GM19438 (cell line): ENCODE measurements at regions not wholly inside any gene's neighbourhood (a gene's known extent, or its start where the extent isn't known, plus 50 kb on each side); places are given as distances from the start of the nearest gene placed in this dataset.
"Not testable (repeated sequence)": the region's sequence is repeated elsewhere in the genome, so short reads cannot be mapped to it uniquely, and the experiment has no call there.

ENCODE experiments used
- ATAC-seq: cut with Tn5 transposase; IDR thresholded peaks from one replicate; pipeline ENCODE4 v1.9.1; 2021; ENCODE audit warnings: low read depth; ENCODE audit not compliant: unreplicated experiment

DNA sequence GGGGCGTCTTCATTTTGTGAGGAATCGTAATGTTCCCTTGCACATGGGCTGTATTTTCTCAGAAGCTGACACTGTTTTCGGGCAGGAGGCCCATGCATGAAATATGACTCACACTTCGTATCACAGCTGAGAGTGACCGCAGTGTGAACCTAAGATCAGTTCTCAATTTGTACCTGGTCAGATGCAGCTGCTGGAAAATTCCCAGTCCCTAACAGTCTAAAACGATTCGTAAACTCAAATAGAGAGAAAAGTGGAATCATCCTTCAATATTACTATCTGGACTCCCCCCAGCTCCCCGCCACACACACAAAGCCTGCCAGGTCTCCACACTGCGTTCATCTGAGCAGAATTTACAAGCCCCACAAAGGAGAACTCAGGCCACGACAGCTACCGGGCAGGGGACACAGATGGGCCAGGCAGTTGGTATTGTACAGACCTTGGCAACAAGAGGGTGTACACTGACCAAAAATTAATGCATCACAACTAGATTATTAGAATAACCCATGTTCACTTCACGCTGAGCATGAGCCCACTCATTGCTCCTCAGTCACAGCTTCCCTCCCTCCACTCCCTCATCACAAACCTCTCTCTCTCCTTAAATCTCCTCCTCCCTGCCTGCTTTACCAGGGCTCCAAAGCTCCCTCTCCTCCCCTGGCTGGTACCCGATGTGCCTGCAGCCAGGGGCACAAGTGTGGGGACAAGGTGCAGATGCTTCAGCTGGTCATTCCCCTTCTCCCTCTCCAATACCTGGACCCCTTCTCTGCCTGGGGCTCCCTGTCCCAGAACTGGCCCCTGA is 488.4 kb downstream of the PREX1 start:
- no peak for ATAC-seq

DNA sequence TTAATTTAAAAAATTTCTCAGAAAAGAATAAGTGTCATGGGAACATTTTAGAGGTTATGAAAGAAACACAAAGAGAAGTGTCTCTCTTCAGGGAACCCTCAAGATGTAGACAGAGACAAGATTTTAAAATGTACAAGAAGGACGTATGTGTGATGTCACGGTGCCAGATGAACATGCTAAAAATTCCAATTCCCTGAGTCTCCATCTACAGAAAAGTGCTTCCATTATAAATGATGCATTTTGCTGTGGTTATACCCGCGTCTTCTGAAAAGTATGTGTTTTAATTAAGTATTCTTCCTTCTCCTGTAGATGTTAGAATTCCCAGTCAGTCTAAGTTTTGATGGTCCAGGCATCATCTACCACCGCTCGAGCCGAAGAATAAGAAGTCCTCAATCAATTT is 489.1 kb downstream of the PREX1 start:
- ATAC-seq: no peak

DNA sequence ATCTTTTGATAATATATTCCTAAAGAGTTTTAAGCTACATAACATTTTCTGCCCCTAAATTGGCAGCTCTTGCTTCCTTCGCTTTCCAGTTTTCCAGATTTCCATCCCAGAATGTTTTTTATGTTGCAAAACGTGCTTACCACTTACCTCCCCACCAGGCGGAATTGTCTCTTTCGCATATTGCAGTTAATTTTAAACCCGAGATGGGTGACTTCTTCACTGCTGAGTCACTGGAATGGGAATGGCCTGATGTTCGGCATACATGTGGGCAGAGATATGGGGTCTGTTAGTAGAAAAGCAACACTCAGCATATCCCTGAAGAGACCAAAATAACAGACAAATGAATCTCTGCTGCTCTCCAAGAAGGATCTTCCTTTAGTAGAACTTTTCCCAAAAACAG is 491.2 kb downstream of the PREX1 start:
- ATAC-seq: no peak

DNA sequence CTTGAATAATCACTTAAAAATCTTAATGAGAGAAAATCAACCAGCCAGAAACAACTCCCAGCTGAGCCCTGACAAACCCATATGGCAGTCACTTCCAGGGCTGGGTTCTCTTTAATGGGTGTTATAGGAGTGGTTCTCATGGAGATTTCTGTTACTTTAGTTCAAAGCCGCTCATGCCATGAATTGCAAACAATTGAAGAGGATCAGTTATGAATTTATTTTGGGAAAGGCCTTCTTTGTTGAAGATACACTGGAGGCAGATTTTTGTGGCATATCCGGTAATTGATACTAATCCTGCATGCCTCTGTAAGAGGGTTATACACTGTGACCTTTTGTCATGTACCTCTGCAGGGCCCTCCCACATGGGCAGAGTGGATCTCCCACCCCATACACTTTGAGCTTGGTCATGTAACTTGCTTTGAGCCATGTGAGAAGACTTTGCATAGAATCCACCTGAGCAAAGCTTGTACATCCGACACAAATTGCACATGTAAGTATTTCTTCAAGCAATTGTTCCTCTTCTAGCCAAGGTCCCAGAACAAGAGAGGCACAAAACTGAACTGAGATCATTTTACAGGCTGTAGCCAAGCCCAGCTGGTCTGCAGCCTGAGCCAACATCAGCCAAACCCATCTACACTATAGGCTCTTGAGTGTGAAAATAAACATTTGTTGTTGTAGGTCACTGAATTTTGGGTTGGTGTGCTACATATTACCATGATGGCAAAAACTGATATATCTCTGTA is 492.3 kb downstream of the PREX1 start:
- ATAC-seq: no peak

DNA sequence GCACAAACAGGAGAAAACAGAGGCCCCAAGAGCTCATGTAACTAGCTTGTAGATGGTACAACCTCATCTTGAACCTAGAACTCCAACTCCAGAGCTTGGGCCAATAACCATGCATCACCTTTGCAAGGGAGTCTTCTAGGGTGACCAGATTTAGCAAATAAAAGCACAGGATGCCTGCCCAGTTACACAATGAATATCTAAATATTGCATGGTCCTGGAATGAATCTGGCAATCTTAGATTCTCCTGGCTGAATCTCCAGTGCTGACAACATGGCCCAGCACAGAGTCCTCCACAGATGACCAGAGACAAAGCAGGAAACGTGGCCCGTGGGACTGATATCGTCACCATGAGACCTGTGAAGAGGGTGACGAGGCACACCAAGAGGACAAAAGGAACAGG is 494.1 kb downstream of the PREX1 start:
- ATAC-seq: no peak

DNA sequence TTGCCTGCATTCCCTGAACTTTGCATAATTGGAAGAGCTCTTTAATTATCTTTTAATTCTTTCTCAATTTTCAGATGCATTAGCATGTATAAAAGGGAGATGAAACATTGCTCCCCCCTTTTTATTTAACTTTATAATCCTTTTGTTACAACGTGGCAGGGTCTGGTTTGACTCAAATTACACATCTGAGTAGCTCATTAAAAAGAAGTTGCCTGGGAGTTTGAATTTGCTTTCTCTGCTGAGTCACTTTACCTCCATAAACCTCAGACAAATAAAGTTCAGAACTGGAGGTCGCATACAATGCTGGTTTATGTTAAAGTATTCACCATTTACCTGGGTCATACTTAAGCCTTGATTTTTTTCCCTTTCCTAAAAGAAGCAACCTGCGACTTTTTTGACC is 495.2 kb downstream of the PREX1 start:
- ATAC-seq: no peak

DNA sequence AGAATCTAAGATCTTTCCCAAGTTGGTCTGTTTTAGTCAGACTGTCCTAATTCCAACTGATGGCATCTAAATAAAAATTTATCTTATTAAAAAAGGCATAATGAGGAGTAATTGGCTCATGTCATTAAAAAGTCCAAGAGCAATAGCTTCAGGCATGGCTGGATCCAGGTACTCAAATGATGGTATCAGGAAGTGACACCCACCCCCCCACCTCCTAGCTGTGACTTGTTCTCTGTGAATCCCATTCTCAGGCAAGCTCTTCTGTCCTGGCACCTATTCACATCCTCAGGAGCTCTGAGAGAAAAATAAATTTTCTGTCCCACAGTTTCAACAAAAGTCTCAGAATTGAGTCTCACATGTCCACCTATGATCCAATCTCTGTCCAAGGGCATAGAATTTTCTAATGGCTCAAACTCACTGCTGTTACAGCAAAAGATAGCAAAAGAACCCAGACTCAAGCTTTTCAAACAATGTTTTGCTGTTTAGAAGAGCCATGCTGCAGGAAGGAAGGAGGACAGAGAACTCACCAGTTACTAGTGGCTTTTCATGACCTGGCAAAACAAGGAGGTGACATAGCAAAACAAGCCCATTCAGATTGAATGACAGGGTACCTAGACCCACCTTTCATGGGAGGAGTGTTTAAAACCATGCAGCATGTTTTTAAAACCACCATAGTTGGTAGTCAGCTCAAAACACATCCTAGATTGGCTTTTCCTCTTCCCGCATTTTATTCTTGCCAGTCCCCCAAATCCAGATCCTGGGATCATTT is 496.1 kb downstream of the PREX1 start:
- no peak for ATAC-seq

DNA sequence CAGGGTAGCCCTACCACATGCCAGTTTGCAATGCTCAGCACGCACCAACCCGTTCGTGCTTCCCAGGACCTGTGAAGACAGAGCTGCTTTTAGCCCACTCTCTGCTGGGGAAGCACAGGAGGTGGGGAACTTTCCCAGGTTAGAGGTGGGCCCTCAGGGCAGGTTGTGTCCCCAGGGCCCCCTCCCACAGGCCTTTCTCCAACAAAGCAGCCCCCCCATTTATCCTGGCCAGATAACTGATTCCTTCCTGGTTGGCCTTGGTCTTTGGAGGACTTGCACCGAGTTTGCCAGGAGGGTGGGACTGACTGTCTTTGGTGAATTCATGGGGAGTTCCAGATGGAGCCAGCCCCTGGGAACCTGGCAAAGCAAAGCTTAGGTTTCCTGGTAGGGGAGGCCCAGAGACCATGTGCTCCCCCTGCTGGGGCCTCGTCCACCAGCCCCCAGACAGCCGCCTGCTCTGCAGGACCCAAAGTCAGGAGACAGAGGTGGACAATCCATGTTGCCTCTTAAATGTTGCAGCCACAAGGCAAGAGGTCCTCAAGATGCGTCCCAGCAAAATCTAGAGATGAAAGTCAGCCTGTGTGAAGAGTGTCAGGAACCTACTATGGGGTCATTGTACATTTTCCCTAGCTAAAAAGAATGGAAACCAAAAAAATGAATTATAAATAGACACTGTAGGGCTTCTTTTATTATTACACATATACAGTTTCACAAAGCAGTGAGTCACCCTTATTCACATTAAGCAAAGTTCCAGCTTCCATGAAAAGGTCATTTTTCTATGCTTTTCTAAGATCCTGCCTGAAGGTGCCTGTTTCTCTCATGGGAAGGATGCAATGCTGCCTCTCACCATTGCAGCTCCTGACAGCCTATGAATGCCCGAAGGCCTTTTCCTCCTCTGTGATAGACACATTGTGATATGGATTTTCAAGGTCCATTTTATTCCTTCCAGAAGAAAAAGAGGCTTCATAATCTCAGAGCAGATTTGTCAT is 497.8 kb downstream of the PREX1 start:
- ATAC-seq: no peak

DNA sequence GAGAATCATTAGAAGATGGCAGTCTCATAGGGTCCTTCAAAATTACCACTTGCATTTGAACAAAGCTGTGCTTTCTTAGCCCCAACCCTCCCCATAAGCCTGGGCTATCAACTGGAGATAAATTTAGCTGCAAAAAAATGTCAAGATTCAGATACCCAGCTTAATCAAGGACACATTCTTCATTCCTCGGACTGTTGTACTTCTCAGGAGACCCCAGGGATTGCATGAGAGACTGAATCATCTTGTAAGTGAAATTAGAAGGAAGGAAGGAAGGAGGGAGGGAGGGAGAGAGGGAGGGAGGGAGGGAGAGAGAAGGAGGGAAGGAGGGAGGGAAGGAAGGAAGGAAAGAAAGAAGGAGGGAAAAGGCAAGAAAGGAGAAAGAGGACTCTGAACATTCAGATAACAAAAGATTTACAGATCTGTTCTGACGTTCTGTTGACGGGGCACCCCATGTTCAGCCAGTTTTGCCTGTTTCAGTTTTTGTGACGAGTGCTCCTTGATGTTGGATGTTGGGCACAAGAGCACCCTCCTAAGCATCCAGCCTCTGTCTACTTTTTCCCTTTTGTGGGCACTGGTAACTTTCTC is 498.7 kb downstream of the PREX1 start:
- ATAC-seq: no peak

DNA sequence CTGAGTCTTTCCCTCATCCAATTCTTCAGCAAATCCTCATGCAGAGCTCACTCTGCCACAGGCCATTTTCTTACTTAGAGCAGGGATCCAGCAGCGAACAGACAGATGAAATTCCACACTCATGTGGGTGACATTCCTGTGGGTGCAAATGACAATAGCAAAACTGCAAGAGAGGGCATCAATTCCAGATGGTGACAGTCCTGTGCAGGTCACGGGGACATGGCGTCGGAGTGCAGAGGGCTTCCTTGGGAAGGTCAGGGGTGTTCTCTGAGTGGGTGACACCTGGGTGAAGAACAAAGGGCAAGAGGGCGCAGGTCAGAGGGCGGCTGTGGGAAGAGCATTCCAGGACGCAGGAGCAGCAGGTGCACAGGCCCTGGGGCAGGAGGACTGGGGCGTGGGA is 500.0 kb downstream of the PREX1 start:
- ATAC-seq: not testable (repeated sequence)

DNA sequence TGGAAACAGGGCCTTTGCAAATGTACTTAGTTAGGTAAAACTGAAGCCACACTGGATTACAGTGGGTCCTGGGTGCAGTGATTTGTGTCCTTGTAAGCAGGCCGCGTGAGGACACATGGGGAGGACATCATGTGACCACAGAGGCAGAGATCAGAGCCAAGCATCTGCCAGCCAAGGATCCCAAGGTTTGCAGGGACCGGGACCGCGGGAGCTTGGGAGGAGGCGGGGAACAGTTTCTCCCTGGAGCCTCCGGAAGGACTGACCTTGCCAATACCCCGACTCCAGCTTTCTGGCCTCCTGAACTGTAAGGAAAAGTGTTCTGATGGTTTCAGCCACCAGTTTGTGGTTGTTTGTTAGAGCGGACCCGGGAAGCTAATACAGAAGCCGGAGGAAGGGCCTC is 500.9 kb downstream of the PREX1 start:
- ATAC-seq: no peak

DNA sequence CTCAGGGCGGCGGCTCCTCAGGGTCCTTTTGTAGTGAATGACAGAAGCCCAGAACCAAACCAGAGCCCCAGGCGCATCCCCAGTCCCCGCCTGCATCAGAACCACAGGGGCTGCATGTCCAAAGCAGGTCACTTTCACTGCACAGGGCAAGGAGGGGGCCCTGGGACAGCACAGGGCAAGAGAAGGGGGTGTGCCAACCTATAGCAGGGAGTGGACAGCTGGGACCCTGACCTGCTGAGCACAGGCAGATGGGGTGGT is 501.4 kb downstream of the PREX1 start:
- no peak for ATAC-seq

DNA sequence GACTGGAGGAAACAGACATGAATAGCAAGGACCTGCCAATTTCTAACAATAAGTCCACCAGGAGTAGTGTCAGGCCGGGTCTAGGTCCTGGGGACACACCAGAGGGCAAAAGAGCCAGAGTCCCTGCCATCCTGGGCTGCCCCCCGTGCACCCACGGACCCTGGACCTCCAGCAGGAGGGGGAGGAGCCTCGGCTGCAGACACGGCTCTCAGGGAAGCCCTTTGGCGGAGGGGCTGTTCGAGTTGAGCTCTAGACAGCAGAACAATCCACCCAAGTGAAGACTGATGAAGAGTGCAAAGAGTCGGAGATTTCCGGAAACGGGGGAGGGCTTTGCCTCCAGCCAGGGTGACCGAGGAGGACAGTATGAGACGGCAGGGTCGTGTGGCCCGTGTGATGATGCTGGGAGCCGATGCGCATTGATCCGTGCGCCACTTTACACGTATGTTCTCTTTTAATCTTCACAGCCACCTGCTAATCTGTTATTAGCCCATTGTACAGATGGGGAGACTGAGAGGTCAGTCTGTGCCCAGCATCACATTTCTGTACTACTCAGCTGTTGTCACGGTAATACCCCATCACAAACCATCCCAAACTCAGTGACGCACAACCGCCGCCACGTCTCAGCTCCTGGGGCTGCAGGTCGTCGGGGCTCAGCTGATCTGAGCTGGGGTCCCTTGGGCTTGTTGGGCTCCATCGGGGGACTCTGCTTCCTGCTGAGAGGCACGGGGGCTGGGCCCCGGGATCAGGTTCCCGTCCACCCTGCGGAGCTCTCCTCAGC is 502.0 kb downstream of the PREX1 start:
- no peak for ATAC-seq

DNA sequence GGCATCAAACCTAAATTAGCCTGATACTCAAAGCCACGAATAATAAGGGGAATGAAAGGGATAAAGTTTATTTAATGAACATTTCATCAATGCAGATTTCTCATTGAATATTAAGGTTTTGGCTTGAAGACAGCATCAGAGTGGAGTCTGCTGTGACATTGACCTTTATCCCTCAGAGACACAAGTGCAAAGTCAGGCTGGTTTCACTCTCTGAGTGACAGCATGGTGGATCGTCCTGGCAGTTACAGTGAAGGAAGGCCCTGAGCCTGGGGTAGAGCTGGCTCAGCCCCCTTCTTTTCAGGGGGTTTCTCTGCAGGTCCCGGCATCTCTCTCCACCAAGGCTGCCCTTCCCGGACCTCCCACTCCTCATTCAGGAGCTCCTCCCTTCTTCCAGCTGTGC is 503.1 kb downstream of the PREX1 start:
- ATAC-seq: no peak

DNA sequence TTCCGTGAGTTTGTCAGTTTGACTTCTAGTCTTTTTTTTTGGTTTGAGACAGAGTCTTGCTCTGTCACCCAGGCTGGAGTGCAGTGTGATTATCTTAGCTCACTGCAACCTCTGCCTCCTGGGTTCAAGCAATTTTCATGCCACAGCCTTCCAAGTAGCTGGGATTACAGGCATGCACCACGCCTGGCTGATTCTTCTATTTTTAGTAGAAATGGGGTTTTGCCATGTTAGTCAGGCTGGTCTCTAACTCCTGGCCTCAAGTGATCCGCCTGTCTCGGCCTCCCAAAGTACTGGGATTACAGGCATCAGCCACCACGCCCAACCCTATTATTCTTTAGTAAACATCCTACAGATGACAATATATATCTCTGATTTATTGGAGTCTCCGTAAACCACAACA is 506.5 kb downstream of the PREX1 start:
- no peak for ATAC-seq

DNA sequence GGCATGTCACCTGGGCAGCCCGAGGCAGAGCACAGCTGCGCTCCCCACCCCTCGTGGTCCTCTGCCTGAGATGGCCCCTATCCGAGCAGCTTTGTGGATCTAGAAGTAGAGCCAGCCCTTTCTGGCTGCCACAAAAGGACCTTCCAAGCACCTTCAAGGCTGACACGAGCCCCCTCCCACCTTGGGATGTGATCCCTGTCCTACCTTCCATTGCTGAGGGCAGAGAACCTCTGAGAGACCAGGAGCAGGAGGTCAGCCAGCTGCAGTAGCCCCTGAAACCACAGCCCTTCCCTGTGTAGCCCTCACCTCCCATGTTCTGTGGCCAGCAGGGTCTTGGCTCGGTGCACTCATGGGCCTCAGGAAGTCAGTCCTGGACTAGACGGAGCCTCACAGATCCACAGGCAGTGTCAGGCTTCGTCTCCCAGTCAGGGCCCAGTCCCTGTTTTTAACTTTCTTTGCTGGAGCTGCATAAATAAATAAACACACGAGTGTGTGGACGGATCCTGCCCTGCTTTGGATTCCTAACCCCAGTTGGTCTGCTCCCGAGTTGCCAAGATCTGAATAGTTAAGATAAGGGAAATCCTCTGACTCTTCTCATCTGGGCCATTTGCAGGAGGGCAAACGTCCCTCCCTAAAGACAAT is 507.7 kb downstream of the PREX1 start:
- no peak for ATAC-seq

DNA sequence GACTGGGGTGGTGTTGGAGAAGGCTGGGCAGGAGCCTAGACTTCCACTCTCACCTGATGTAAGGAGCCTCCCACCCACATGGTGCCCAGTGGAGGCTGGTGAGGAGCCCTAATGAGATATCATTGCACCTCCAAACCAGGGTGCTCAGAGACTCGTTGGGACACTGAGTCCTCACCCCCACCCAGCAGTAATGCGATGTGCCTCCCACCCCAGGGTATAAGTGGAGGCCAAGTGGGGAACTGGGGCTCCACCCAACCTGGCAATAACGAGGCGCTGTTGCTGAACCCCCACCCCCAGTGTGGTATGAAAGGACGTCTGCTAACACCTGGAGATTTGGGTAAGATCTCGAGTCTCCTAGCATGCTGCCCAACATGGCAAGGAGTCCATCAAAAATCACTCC is 510.2 kb downstream of the PREX1 start:
- no peak for ATAC-seq

DNA sequence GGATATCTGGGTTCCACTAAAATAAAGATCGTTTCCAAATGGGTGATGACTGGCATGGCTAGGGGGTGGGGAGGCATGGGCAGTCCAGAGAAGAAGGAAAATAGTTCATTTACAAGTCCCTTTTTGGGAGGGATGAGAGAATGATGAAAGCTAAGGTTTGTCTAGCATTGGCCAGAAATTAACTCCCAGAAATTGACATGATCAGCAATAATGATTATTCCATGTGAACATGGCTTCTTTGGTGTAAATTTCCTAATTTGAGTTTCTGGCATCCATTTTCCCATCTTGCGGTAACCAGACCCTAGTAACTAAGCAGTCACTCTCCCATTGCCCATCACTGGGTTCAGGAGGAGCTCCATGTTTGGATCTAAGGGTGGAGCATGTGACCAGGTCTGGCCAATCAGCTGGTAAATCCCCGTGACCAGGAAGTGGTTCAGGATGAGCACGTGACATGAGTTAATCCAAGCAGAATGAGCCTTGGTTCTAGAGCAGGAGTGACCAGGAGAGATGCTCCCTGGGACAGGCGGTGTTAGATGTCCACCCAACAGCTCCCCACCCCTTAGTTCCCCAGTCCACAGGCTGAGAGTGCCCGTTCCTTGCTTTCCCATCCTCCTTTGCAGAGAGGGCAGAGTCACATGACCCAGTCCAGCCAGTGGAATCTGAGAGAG is 512.7 kb downstream of the PREX1 start:
- ATAC-seq: no peak
